Ovary (tissue), 1 donor: ENCODE measurements at regions not wholly inside any gene's neighbourhood (a gene's known extent, or its start where the extent isn't known, plus 50 kb on each side); places are given as distances from the start of the nearest gene placed in this dataset.

ENCODE experiments used
- EP300 ChIP-seq: sonication (generic); formaldehyde crosslinking; IDR thresholded peaks from one replicate; pipeline ENCODE4 v1.6.1; 2017; ENCODE audit warnings: antibody characterized with exemption
- POLR2A ChIP-seq: fragments of 450-650 bp; IDR thresholded peaks from one replicate; pipeline ENCODE4 v1.6.1; 2017; ENCODE audit warnings: antibody characterized with exemption, mild to moderate bottlenecking, moderate library complexity

GRCh38 chr2:77864426-77864825 lies 342.2 kb upstream of the LRRTM4 start:
- no peak for TF ChIP-seq EP300
- TF ChIP-seq POLR2A = no peak
